Heart left ventricle (tissue), 13 donors: ENCODE measurements at regions not wholly inside any gene's neighbourhood (a gene's known extent, or its start where the extent isn't known, plus 50 kb on each side); places are given as distances from the start of the nearest gene placed in this dataset.

ENCODE experiments used
- CTCF ChIP-seq, 12 donors: fragments of 200-600 bp; sonication (generic) in 4 of 12; IDR thresholded peaks; one replicate each; pipeline versions ENCODE4 v1.5.0 to v1.8.0; 2018 to 2022; ENCODE audit warnings: antibody characterized with exemption in 12 of 12, mild to moderate bottlenecking in 5 of 12
- POLR2A ChIP-seq, 2 donors: fragments of 450-650 bp; IDR thresholded peaks; one replicate each; pipeline ENCODE4 v1.6.1; 2017; ENCODE audit warnings: antibody characterized with exemption in 2 of 2, mild to moderate bottlenecking in 2 of 2, moderate library complexity in 2 of 2
- donor health status: ischemic (EF 13 %, LVEDD 7.1; RV severe dilation, severe dysfunction).
- donor health status: DM: no; HTN: yes; CAD: no.
- donor health status: DM: no; HTN: no; CAD: no.
- donor health status: ischemic (EF 25% LVEDD 6.9; RV normal size, moderate dysfunction).
- donor health status: ischemic (EF 25% LVEDD 5.7; RV mildly dilated, moderate dysfunction).
- donor health status: ischemic (EF 35%, LVEDD 5.7; RV mildly dilated, moderate dysfunction).
- donor health status: nonischemic (EF 11% LVEDD 7.7; RV severe dilation, severe dysfunction).
- donor health status: DM: yes; HTN: yes; CAD: no.
- donor health status: PGD.
- donor health status: ischemic (EF 29% LVEDD 5.4; RV normal size, mild dysfunction).
- donor health status: nonischemic (EF 23%, LVEDD 6.1; RV moderate dilation, normal function).

- TF ChIP-seq CTCF (IDR thresholded peaks at IDR 0.05), result no peak
- TF ChIP-seq POLR2A (IDR thresholded peaks at IDR 0.05), result no peak
These were observed 62.4 kb upstream of the ATF7IP2 start for GRCh38 chr16:10323528-10323869.
